Activated CD8-positive, alpha-beta memory T cell treated with anti-CD3 and anti-CD28 coated beads for 1 hour (primary cell): ENCODE measurements at regions not wholly inside any gene's neighbourhood (a gene's known extent, or its start where the extent isn't known, plus 50 kb on each side); places are given as distances from the start of the nearest gene placed in this dataset.

ENCODE experiments used
- DNase-seq, 2 donors: peaks; one replicate each; pipeline ENCODE4 v3.0.0-alpha.2; 2020; ENCODE audit warnings: low read depth in 1 of 2; ENCODE audit errors: extremely low read depth in 1 of 2

DNA sequence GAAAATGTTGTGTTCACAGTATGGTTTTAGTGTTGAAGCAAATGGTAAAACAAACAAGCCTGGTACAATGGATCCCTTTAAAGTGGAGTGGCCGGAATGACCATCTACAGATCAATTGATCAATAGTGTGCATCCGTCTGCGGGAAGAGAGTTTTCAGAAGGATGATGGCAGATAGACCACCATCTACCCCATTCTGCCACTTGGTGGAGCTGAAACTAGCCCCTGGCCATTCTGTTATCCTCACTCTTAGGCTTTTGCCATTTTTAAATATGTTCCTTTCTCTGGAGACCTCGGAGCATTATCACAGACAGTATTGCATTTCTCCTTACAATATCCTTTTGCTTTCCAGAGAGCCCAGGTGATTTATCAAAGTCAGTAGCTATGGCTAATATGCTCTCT lies 258.9 kb upstream of the CFAP20DC start:
- no peak for DNase-seq

DNA sequence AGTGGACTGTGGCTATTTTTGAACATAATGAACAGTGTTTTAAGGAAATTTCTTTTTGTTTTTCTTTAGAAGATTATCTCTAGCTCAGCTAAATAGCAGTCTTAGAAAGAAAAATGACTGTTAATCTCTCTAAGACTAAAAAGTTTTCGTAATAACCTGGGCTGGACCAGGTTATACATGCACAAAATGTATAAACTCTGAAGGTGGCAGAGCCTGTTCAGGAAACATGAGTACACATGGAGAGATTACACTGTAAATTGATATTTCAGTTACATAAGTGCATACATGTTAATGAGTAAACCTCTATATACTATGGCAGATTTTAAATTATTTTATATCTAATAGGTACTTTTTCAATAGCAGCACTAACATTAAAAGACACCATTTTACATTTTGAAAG lies 258.2 kb upstream of the CFAP20DC start:
- no peak for DNase-seq

DNA sequence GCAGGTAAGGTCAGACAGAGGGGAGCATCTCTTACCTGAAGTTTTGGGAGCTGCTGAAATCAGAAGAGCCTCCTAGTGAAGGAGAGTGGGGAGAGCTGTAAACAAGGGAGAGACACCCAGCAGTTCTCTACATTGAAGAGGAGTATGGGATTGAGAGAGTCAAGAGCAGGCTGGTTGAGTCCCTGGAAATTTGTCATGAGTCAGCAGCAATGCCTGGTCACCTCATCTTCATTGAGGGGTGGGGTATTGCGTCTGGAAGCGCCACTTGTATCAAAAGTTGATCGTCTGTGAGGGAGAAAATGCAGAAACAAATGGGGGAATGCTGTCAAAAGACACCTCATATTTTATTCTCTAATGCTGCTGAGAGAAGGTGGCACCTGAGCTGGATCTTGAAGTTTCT lies 256.6 kb upstream of the CFAP20DC start:
- no peak for DNase-seq

DNA sequence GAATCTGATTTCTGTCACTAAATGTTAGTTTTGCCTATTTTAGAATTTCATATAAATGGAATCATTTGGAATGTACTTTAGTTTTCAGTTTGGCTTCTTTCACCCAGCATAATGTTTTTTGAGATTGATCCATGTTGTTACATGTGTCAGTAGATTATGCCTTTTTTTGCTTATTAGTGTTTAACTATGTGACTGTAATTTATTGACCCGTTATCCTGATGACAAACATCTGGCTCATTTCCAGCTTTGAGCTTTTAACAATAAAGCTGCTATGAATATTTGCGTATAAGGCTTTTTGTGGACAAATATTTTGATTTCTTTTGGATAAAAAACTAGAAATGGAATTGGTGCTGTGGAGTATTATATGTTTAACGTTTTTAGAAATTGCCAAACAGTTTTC lies 254.5 kb upstream of the CFAP20DC start:
- no peak for DNase-seq

DNA sequence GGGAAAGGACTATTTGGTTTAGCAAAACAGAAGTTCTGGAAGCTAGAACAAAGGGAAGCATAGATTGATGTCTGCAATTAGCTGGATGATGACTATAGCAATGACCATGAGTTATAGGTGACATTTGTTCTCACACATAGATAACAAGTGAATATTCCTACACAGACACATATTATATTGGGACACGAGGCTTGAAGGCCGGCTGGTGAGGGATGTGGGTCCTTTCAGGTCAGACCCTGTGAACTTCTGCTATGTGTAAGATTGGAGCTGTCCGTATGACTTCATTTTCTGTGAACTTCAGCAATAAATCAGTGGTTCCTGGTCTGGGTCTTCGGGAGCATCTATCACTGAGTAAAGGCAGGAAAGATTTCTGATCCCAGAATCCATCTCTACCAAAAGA lies 253.6 kb upstream of the CFAP20DC start:
- no peak for DNase-seq

DNA sequence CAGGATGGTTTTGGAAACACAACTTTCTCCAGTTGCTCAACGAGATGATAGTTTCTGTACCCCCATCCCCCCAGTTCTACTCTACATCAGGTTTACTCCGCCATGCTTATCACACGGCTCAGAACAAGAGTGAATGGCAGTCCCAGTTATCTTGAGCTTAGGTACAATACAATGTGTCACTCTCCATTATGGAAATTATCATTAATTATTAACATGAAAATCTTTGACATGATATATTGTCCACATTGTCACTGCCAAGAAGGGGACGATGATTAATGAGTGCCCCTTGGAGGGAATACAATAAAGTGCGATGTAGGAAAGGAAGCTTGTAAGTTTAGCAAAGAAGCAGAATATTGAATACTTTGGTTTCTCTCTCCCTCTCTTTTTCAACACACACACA lies 252.6 kb upstream of the CFAP20DC start:
- DNase-seq: no peak

DNA sequence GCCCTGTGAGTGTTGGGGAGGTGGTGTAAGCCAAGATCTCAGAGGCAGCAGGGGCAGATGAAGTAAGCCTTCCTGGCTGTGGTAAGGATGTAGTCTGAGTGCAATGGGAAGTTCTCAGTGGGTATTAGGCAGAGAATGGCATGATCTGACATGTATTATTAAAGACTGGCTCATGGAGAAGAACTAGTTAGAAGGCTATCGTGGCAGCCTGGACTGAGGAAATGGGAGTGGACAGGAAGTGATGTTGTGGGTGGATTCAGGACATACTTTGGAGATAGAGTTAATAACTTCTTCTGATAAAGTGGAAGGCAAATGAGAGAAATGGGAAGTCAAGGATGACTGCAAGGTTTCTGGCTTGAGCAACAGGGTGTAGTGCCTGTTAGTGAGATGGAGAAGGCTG lies 250.9 kb upstream of the CFAP20DC start:
- no peak for DNase-seq

DNA sequence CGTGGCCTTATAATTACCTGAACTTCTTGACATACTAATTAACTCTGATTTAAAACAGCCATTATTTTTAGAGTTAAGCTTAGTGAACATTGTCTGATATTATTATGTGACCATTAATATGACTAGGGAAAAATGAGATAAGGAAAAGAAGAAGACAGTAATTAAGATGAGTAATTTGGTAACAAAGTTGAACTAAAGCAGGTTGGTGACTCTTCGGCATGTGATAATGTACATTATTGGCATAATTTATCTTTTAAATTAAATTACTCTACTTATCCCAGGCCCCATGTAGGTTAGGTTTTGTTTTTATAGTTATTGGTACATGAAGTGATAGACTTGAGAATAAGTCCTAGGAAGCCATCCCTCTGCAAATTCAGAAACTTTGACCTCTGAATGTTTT lies 249.7 kb upstream of the CFAP20DC start:
- no peak for DNase-seq

DNA sequence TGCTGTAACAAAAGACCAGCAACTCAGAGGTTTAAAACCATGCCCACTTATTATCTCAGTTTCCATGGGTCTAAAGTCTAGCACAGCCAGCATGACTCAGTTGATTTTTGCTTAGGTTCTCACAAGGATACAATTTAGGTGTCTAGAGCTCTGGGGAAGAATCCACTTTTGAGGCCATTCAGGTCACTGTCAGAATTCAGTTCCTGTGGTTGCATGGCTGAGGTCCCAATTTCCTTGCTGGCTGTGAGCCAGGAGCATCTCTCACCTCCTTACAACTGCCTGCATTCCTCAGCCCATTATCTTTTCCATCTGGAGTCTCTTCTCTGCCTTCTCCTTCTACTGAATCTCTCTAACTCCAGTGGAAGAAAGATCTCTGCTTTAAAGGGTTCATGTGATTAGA lies 240.5 kb upstream of the CFAP20DC start:
- no peak for DNase-seq

DNA sequence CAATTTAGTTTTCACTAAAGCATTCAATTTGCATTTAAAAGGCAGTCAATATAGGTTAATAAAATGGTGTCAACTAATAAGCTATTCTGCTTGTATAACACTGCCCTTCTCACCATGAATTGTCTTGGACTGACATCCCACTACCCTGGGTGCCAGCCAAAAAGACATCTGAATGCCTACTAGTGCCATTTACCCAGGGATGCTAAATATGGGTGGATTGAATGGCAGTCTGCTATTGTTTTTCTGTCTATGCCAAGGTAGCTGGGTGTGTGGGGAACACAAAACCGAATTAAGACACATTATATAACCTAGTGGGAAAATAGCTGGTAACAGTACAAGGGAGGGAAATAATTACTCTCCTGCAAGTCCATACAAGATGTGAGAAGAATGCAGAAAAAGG lies 240.0 kb upstream of the CFAP20DC start:
- DNase-seq: no peak

DNA sequence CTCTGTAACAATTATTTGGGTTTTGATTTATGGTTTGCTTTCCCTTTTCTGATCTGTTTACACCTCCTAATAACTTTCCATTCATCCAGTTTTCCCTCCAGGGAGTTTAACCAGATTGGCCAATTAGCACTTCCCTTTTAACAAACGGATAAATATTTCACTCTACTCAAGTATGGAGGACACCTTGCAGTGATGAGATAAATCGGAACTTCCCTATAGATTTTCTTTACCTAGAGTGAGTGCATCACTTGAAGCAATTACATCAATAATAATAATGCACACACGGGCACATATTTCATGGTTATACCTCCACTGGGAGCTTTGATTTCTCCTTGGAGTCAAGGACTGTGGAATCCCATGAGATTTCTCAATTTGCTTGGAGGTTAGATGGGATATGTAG lies 239.1 kb upstream of the CFAP20DC start:
- no peak for DNase-seq

DNA sequence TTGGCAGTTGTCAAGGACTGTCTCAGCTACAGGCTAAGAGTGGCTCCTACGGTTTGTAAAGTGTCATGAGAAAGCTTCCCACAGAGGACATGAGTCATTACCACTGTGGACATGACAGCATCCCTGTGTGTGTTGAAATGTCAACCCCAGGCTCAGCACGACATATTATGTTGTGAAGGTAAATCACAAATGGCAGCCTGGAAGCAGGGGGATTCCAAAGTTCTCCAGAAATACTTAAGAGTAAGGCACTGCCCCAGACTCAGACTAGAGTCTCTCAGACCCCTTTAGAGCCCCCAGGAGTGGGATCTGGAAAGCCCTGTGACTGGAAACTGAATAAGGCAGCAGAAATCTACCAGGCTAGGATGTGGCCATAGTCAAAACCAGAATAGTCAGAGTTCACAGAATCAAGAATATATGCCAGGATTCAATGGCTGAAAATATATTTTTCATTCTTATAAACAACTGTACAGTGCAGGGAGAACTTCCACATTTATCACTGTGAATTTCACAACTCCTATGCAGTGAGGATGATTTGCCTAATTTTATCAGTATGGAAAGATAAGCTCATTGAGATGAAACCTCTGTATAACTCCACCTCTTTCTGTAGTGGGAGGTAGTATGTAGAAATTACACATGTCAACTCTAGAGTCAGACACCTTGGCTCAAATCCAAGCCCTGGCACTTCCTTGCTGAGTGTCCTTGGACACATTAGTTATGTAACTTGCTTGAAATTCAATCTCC lies 237.1 kb upstream of the CFAP20DC start:
- DNase-seq: no peak

DNA sequence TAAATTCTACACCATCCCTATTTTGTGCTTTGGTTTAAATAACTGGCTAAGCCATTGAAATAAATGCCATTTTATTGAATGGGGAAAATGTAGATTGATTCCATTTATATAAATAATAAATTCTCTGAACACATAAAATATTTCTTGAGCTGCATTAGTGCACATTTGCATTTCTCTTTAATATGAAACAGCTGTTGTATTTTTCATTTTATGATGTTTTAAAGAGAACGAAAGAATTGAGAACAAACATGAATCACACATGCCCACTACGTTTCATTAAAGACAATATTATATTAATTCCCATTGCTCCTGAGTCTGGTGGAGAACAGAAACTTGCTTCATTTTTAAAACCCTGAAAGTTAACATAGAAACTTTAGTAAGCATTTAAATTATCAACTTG lies 235.7 kb upstream of the CFAP20DC start:
- DNase-seq: no peak

DNA sequence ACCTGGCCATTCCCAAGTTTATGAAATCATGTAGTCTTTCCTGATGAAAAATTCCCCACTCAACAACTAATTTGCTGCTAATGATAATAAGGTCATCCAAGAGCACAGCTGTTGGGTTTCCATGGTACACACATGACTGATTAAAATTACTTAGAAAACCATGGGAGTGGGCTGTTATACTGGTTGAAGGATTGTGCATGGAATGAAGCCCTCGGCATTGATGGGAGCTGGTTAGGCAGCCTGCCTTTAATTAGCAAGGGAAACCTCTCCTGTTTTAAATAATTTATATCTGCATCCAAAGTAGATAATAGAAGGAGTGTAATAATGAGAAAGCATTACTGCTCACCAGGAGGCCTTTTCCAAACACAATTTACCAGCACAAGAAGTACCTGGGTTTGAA lies 235.1 kb upstream of the CFAP20DC start:
- DNase-seq: no peak

DNA sequence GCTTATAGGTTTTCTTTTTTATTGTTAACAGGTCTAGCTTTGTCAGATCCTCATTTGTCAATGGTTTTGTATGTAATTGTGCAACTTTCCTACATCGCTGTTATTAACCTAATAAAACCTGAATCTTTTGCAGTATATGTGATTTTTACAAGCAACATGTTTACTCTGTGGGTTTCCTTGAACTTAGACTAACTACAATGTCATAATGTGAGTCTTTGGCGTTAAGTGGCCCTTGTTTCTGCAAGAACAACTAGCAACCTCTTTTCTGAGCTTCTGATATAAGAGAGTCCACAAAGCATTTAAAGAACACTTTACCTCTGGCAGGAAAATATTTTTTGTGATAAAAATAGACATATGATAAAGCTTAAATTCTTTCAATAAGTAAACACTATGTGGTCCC lies 230.3 kb upstream of the CFAP20DC start:
- no peak for DNase-seq

DNA sequence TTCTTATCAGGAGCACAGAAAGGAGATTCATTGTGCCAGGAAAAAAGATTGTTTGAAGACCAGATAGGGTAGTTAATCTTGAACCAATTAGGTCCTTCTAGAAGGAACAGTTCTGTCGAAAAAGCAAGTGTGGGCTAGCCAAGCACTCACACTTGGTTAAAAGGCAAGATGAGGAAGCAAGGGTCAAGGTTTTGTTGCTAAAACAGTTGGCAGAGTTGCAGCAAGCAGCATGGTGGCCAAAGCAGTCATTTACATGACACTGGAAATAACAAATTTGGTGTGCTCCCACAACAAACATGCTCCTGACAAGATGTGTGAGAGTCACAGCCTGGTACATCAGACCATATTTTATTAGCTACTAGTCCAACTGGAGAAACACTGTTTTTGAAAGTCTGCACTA lies 228.0 kb upstream of the CFAP20DC start:
- DNase-seq: no peak

DNA sequence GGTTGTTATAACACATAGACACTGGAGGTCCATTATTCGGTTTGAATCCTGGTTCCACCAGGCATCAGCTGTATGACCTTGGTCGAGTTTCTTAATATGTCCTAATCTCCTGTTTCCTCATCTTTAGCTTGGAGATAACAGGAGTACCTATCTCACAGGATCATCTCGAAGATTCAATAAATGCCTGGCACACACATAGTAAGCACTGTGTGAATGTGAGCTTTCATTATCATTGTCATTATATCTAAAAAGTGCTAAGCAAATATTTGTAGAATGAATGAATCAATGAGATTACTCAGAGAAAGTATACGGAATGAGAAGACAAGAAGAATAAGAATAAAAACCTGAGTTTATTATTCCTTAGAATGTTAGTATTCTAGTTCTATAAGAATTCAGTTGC lies 227.4 kb upstream of the CFAP20DC start:
- no peak for DNase-seq

DNA sequence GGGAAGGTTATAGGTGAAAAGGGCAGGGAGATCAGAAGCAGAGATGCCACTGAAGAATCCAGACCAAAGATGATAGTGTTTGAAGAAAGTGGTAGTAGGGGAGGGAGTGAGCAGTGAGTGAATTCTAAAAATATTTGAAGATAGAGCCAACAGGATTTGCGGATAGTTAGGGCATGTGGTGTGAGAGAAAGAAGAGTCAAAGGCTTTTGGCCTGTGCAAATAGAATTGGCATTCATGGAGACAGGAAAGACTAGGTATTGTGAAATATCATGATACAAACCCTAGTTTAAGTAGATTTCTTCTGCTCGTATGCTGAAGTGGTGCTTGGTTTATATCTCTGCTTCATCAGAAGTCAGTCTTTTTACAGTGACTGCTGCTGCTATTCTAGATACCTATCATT lies 224.2 kb upstream of the CFAP20DC start:
- DNase-seq: no peak

DNA sequence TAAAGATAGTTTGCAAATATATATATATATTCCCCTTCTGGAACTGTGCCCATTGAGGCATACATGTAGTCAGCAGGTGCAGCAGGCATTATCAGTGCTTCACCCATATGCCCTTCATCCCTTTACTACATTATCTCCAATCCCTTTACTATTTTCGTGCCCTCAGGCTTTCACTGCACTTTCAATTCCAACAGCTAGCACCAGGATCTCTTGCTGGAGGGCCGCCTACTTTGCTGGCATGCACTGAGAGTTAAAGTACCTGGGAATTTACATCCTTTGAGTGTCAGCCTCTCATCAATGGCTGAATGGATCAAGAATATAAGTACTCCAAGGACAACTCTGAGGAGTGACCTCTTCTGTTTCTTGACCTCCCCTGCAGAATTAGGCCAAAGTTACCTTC lies 222.1 kb upstream of the CFAP20DC start:
- no peak for DNase-seq

DNA sequence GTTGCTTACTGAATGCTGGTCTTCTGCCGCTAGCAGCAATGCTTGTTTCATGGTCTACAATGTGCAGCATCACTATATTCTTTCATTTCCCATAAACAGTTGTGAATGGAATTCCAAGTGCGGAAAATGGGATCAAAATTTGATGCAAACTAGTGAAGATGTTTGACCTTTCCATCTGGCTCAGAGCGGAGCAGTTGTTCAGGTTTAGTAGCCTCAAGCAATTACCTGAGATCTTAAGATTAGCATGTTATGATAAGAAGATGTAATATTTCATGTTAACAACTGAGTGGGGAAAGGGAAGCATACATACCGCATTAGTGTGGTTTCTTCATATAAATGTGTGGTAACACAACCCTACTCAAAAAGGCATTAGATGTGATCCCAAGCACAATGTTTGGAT lies 221.1 kb upstream of the CFAP20DC start:
- DNase-seq: no peak

DNA sequence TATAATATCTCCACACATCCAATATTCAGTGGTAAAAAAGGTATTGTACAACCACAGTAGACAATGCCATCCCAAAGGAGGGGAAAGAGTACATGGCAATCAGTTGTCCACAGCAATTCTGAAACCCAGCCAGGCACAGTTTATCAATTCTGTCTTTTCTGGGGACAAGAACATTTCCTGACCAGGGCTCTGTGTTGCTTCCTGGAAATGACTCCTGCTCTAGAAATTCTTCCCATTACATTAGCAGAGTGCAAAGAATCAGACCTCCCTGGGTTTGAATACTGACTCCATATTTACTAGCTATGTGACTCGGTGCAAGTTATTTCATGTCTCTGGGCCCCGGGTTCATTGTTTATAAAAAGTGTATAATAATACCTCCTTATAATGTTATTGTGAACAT lies 220.4 kb upstream of the CFAP20DC start:
- no peak for DNase-seq

DNA sequence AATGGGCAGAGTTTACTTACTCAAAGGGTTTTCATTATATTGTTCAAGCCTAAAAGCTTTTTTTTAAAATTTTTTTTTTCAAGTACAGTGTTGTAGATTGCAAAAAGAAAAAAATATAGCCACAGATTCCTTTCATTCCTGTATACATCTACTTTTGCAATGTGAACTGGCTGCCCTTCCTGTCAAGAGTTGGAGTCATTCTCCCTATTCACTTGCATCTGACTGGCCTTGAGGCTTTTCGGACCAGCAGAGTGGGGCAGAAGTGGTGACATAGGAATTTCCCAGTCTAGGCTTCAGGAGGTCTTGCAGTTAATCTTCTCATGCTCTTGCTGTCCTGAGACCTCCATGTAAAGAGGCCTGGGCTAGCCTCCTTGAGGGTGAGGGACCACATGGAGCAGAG lies 218.3 kb upstream of the CFAP20DC start:
- no peak for DNase-seq

DNA sequence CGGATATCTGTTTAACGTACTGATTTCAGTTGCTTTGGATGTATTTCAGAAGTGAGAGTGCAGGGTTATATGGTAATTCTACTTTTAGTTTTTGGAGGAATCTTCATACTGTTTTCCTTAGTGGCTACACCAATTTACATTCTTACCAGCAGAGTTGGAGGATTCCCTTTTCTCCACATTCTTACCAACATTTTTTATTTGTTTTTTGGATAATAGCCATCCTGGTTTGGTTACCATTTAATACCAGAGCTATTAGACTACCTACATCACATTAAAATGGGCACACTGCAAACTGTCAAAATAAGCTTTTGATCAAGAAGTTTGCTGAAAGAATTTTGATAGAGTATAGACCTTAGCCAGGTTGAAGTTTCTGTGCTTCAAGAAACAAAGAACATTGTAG lies 217.2 kb upstream of the CFAP20DC start:
- no peak for DNase-seq
